NCI-H748 treated with DMSO at 0.1 percent for 48 hours (cell line): ENCODE measurements at regions not wholly inside any gene's neighbourhood (a gene's known extent, or its start where the extent isn't known, plus 50 kb on each side); places are given as distances from the start of the nearest gene placed in this dataset.

Experiments
- DNase-seq: peaks from one replicate; lab custom pipeline; 2025; lab: John Stamatoyannopoulos, UW

- no peak for DNase-seq
These were observed 222.7 kb upstream of the LNX1 start for GRCh38 chr4:53813998-53814397.

GRCh38 chr4:53810643-53811042 lies 219.4 kb upstream of the LNX1 start:
- no peak for DNase-seq

GRCh38 chr4:53809816-53810215 lies 218.5 kb upstream of the LNX1 start:
- no peak for DNase-seq

- DNase-seq = no peak
These were observed 214.0 kb upstream of the LNX1 start for GRCh38 chr4:53805291-53805690.

- DNase-seq = peak; percentile 50
These were observed 213.4 kb upstream of the LNX1 start for GRCh38 chr4:53804719-53805118.

- no peak for DNase-seq
These were observed 211.2 kb upstream of the LNX1 start for GRCh38 chr4:53802500-53802899.

- DNase-seq = no peak
These were observed 210.1 kb upstream of the LNX1 start for GRCh38 chr4:53801373-53801772.

GRCh38 chr4:53800741-53801140 lies 209.5 kb upstream of the LNX1 start:
- no peak for DNase-seq

- DNase-seq = no peak
These were observed 201.8 kb upstream of the LNX1 start for GRCh38 chr4:53793096-53793495.

- no peak for DNase-seq
These were observed 199.0 kb upstream of the LNX1 start for GRCh38 chr4:53790286-53790685.

GRCh38 chr4:53788621-53789020 lies 197.3 kb upstream of the LNX1 start:
- no peak for DNase-seq

GRCh38 chr4:53788011-53788410 lies 196.7 kb upstream of the LNX1 start:
- DNase-seq = peak; percentile 18

GRCh38 chr4:53786632-53787031 lies 195.3 kb upstream of the LNX1 start:
- DNase-seq = no peak

- no peak for DNase-seq
These were observed 194.7 kb upstream of the LNX1 start for GRCh38 chr4:53785996-53786395.

GRCh38 chr4:53784112-53784511 lies 192.8 kb upstream of the LNX1 start:
- no peak for DNase-seq

GRCh38 chr4:53783208-53783859 lies 192.0 kb upstream of the LNX1 start:
- no peak for DNase-seq

GRCh38 chr4:53782458-53782845 lies 191.2 kb upstream of the LNX1 start:
- no peak for DNase-seq

GRCh38 chr4:53781629-53782457 lies 190.6 kb upstream of the LNX1 start:
- peak; percentile 69 for DNase-seq

- DNase-seq = no peak
These were observed 189.6 kb upstream of the LNX1 start for GRCh38 chr4:53780736-53781400.

- no peak for DNase-seq
These were observed 187.7 kb upstream of the LNX1 start for GRCh38 chr4:53779025-53779424.

GRCh38 chr4:53778155-53778554 lies 186.9 kb upstream of the LNX1 start:
- no peak for DNase-seq

GRCh38 chr4:53777244-53777984 lies 186.1 kb upstream of the LNX1 start:
- DNase-seq = no peak
